NCI-H460 (cell line): ENCODE measurements at regions not wholly inside any gene's neighbourhood (a gene's known extent, or its start where the extent isn't known, plus 50 kb on each side); places are given as distances from the start of the nearest gene placed in this dataset.

Experiments used
- DNase-seq: peaks from one replicate; pipeline ENCODE4 v3.0.0-alpha.2; 2016; ENCODE audit warnings: low read depth; ENCODE audit errors: extremely low read depth

DNA sequence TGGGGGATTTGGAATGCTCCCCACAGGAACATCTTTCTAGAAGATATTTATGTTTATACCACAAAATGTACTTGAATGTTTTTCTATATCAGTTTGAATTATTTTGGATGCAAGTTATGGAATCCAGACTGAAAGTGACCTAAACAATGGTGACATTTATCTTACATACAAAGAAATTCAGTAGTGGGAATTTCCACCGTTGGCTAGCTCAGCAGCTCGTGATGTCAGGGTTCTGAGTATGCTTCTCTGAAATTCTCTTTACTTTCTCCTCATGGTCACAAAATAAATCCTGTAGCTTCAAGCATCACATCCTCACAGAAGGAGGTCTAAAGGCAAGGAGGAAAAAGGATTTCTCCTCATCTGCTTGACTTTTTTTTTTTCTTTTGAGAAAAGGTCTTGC, 105.3 kb downstream of the AKAIN1 start:
- no peak for DNase-seq

DNA sequence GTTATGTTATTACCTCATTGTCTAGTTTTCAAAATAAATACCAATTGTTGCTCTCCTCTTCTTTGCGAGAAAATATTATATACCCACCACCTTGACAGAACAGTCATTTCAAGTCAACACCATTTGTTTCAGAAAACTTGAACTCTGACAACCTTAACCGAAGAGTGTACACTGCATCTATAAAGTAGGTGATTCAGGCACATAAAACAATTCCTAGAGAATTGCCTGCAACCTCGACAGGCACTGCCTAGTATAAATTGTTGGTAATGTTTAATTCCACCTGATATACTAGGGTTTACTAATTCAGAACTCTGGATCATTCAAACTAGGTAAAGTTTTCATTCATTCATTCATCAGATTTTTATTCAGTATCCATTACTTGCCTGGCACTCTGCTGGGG, 121.8 kb downstream of the AKAIN1 start:
- no peak for DNase-seq

DNA sequence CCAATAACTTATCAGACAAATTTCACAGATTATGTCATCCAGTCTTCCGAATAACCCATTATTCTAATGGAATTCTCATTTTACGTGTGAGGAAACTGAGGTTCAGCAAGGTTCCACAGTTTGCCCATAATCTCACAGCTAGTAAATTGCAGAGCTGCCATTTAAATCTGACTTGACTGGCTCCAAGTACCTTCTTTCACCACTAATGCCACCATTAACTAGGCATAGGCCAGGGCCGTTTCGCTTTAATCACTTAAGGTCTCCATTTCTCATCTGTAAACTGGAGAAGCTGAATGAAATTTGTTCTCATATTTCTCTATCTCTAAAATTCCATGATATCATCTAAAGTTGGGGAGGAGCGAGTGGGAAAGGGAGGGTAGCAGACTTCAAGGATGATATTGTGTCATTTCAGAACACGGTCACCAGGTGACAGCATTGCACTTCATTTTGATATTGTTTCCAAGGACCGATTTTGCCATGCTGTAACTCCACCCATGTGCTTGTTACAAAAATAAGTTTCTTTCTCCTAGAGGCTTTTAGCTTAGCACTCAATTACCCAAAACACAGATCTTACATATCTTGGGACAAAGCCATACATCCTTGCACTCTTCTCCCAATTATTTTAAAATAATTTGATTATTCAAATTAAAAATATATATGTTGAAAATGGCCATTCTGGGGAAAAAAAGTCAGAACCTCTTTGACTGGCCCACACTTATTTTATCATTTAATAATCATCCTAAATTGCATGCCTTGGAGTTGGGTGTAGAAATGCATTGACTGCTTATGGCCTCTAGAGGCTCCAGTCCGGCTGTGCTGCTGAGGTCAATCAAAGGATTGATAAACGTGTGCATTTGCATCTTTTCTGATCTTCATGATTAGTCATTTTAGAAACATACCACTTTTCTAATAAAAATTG, 123.8 kb downstream of the AKAIN1 start:
- DNase-seq: peak; percentile 55

DNA sequence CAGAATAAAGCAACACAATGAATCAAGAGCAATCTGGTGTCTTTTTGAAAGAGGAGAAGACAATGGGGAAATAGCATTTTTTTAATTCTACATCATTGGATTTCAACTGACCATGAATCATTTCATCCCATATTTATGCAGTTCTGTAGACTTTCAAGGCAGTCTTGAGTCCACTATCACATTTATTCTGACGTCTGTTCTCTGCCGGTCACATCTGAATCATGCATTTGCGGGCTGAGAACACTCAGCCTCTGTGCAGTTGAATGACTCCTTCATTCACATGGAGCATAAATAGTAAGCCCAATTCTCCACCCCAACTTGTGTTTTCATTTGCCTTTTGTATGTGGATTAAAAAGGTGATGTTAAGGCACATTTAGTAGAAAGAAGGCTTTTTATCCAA, 128.2 kb downstream of the AKAIN1 start:
- no peak for DNase-seq

DNA sequence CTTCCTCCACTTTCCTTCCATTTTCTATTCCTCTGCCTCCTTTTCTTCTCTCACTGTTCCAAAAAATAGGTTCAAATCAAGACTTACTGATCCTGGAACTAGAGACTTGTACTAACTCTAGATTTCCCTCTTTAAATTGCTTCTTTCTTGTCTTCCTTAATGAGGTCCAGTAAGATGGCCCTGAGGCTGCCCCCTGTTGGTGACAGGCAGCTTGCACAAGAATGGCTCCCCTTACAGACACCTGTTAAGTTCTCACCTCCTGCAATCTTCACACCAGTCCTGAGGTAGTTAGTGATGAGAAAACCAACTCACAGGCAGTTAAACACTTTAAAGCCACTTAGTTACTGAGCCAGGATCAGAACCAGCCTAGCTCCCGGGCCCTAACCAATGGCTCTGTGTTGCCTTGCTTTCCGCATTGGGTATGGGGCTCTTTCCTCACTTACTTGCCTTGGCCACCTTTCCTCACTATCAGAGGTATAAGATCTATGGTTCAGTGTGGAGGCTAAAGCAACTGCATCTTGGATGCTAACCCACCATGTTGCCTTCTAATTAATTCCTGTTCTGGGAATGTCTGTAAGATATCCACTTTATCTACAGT, 130.6 kb downstream of the AKAIN1 start:
- DNase-seq: no peak

DNA sequence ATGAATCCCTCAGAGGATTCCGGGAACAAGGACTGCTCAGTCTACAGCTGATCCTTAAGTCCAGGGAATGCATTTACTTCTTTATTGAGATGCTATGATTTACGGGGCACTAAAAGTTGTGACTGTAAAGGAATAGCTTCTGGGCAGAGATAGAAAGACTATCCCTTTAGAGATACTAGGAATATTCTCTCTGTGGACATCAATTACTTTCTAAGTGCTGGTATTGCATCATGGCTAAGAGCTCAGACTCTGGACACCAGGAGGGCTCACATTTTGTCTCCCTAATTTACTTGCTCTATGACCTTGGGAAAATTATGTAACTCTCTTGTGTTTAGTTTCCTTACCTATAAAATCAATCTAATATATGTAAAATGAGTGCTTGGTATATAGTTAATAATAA, 131.4 kb downstream of the AKAIN1 start:
- no peak for DNase-seq

DNA sequence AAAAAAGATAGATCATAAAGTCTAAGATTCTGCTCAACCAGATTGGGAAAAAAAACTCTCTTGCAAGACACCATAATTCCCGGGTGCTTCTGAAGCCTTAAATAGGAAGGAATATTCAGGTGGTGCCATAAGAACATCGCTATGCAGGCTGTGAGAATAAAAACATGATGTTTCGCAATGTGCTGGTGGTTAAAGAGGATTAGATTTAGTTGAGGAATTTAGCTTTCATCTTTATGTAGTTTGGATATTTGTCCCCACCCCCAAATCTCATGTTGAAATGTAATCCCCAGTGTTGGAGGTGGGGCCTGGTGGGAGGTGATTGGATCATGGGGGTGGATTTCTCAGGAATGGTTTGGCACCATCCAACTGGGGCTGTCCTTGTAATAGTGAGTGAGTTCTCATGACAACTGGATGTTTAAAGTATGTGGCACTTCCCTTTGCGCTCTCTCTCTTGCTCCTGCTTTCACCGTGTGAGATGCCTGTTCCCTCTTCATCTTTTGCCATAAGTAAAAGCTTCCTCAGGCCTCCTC, 132.2 kb downstream of the AKAIN1 start:
- no peak for DNase-seq

DNA sequence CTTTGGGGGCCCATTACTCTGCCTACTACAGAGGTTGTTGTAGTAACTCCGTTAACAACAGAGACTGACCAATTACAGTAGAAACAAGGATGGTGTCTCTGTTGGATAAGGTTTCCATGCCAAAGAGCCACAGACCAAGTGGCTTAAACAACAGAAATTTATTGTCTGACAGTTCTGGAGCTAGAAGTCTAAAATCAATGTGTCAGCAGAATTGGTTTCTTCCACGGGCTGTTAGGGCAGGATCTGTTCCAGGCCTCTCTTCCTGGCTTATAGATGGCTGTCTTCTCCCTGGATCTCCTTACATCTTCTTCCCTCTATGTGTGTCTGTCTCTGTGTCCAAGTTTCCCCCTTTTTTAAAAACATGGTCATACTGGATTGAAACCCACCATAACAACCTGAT, 135.3 kb downstream of the AKAIN1 start:
- no peak for DNase-seq

DNA sequence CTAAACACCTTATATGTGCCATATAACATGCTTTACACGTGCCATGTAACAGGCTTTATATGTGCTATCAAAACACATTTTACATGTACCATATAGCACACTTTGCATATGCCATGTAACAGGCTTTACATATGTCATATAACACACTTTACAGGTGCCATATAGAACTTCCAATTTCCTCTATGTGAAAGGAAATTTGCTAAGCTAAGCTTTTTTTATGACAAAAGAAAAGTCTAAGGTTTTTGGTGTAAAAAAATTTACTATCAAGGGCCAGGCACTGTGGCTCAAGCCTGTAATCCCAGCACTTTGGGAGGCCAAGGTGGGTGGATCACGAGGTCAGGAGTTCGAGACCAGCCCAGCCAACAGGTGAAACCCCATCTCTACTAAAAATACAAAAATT, 136.5 kb downstream of the AKAIN1 start:
- DNase-seq: no peak

DNA sequence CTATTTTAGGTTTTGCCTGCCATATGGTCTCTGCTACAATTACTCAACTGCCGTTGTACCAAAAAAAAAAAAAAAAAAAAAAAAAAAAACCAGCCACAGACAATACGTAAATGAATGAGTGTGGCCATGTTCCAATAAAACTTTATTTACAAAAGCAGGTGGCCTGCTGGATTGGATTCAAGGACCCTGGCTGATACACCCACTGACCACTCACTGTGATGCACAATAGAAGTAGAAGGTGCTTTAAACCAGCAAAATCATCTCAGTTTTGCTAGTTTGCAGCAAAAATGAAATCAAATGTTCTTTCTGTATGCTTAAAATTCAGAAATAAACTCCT, 137.4 kb downstream of the AKAIN1 start:
- DNase-seq: no peak

DNA sequence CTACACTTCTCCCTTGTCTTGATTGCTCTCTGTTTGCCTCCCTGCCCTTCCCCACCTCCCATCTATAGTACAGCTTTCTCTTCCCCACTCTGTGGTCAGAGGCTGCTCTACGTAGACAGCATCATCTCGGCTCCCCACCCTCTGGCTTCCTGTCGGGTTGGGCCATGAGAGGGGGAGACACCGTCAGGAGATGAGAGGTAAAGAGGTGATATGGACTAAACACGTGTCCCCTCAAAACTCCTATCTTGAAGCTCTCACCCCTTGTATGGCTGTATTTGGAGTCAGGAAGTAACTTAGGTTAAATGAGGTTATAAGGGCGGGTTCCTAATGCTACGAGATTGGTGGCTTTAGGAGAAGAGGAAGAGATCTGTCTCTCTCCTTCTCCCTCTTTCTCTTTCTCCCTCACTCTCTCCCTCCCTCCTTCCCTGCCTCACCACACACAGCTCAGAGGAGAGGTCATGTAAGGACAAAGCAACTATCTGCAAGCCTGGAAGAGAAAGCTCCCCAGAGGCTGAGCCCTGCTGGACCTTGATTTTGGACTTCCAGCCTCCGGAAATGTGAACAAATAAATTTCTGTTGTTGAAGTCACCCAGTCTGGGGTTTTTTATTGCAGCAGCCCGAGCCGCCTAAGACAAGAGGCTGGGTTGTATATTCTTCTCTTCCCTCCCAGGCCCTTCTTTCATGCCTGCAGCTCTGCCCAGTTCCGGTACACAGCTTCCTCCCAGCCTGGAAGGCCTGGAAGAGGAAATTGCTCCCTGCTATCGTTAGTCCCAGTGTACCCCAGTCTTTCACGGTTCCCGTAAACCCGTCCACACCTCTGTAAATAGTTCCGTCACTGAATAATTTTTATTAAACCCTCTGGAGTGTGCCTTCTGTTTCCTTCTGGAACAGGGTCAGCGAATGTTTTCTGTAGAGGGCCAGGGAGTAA, 138.0 kb downstream of the AKAIN1 start:
- no peak for DNase-seq

DNA sequence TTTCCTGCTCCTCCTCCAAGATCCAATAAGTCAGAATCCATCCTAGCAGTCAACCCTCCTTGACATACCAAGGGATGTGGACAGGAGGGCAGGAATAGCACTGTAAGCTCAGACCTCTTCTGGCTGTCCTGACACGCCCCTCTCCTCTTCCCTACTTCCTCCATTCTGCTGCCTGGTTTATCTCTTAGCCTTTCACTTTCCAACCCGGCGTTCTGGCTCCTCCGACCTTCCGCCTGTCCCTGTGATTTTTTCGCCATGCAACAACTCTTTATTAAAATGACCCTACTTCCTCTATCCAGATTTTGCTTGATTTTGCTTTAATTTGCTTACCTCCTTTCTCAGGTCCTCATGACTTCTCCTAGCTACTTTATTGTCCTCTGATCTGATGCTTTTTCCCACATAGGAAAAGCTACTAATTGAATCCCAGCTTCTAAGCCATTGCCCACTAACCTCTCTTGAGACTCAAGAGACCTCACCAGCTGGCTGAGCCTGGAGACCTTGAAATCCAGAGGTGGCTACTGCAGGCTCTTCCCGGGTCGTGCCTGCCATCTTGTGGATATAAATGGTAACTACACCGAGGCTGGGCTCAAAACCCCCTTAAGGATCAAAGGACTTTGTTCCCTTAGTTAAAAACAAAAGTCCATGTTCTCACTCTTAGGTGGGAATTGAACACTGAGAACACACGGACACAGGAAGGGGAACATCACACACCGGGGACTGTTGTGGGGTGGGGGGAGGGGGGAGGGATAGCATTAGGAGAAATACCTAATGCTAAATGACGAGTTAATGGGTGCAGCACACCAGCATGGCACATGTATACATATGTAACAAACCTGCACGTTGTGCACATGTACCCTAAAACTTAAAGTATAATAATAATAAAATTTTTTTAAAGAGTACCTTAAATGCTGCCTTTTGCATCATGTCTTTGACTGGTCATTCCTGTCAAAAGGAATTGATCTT, 139.4 kb downstream of the AKAIN1 start:
- DNase-seq: peak; percentile 41

DNA sequence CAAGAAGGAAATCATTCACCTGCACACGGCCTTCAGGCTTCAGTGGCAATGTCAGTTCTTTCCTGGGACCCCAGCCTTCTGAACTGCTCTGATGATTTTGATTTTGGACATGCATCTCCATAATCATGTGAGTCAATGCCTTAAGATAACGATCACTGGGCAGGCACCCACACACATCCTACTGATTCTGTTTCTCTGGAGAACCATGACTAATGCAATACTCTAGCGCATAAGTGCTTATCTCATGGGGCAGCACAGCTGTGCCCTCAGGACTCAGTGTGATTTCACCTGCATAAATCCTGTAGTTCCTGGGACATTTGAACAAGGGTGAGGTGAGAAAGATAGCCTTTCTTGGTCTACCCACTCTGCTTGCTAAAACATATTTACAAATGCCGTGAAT, 144.6 kb downstream of the AKAIN1 start:
- no peak for DNase-seq

DNA sequence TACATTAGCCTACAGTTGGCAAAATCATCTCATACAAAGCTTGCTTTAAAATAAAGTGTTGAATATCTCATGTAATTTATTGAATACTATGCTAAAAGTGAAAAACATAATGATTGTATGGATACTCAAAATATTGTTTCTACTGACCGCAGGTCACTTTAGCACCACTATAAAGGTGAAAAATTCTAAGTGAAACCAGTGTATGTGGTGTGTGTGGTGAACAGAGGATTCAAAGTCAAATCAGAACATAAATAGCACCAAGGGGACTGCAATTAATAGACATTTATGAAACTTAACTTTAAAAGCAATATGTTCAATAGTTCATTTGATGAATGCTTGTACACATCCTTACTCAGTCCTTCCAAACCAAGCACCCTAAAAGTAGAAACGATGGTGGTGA, 145.8 kb downstream of the AKAIN1 start:
- no peak for DNase-seq

DNA sequence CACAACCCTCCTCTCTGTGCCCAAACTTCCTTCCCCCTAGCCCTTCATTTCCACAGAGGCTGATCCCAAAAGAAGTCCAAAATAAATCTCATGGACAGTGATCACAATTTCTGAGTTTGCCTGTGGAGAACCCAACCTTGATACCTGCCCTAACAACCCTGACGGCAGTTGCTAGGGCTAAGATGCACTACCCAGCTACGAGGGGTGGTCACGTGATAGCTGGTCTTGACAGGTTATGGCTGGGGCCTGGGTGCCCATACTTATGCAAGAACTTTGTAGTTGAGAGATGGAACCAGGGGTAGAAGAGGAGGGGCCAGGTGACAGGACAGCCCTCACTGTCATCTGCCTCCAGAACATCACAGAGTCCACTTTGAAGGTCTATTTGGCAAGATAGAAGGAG, 147.9 kb downstream of the AKAIN1 start:
- DNase-seq: no peak

DNA sequence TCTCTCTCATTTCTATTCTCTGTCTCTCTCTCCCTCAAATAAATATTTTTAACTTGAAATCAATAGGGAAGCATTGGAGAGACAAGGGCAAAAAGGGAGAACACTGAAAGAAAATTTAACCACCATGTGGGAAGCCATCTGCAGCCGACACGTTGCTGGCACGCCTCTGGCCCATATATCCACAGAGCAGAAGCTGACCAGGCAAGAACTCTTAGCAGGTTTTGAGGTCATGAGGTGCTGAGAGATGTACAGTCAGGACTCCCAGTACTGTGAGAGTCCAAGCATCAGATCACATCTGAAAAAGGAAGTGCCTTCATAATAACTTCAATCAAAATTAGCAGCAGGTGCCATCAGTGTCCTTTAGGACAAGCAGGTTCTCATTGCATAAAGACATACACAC, 156.6 kb downstream of the AKAIN1 start:
- no peak for DNase-seq

DNA sequence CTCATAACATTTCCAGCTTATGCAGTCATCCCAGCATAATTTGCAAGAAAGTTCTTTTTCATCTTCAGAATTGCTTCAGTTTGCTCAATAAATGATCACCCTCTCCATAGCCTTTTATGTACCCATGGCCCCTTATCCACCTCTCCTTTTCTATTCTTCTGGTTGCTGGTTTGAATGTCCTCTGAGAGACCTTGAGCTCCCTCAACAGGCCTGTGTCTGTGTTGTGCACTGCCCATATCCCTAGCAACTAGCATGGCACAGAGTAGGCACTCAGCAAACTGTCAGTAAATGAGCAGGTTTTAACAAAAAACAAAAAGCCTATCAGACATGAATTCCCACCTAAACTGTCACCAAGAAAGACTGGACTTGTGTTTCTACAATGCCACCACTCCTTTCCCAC, 160.5 kb downstream of the AKAIN1 start:
- no peak for DNase-seq

DNA sequence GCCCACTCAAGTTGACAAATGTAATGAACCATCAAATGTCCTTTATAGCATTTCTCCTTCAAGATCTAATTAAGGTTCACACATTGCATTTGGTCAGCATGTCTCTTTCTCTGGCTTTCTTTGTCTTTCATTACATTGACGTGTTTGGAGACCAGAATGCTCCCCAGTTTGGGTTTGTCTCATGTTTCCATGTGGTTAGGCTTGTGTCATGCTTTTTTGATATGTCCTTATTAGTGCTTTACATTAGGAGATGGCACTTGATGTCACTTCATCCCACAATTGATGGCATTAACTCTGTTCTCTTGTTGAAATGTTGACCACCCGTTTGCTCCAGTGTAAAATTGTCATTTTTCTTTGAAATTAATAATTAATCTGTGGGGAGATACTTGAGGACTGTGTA, 165.8 kb downstream of the AKAIN1 start:
- no peak for DNase-seq

DNA sequence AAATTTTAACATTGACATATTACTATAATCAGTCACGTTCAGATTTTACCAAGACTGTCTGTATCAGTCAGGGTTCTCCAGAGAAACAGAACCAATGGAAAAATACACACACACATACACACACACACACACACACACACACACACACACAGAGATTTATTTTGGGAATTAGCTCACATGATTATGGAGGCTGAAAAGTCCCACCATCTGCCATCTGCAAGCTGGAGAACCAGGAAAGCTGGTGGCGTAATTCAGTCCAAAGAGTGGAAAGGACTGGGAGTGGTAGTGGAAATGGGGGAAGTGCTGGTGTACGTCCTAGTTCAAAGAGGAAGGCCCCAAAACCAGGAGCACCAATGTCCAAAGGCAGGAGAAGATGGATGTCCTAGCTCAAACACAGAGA, 166.4 kb downstream of the AKAIN1 start:
- no peak for DNase-seq

DNA sequence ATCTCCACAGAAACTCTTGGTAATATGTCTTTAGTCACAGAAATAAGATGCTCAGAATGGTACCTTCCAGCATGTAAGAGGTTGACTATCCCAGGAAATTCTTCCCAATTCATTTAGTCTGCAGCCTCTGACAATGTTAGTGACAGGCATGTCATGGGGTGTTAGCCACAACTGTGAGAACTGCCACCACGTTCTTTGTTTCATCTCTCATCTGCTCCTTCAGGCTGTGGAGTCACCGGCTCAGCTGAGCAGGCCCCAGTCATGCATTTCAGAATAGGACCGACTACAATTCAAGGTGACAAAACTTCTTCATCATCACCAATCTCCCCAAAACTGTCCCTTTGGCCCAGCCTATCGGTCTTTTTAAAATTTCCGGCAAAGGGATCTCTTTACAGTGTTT, 167.5 kb downstream of the AKAIN1 start:
- DNase-seq: no peak
